ENCODE measurements at regions not wholly inside any gene's neighbourhood (a gene's known extent, or its start where the extent isn't known, plus 50 kb on each side); places are given as distances from the start of the nearest gene placed in this dataset.

- Histone ChIP-seq H3K4me1 (peaks cover 0 to 6% of the 10 kb centered on the region in 2 donors), H3K27ac (peak overlapping the region; percentile 13 to 41), H3K4me3 (no peak overlapping the region), H3K36me3 (no peaks in the 10 kb centered on the region), H3K27me3 (no peaks in the 10 kb centered on the region), H3K9me3 (no peaks in the 10 kb centered on the region)
- no peak for DNase-seq (ENCODE audit: low spot score)
- TF ChIP-seq CTCF (IDR thresholded peaks at IDR 0.05) = no peak
Observed at GRCh38 chr10:106216085-106216484, 948.4 kb downstream of the SORCS1 start.

- H3K27ac ChIP-seq = no peak overlapping the region
- DNase-seq (ENCODE audit: low spot score) = no peak
- H3K27me3 ChIP-seq = no peaks in the 10 kb centered on the region
- no peak overlapping the region for H3K4me3 ChIP-seq
- peaks cover 0 to 6% of the 10 kb centered on the region in 2 donors for H3K4me1 ChIP-seq
- TF ChIP-seq CTCF (IDR thresholded peaks at IDR 0.05) = no peak
- H3K36me3 ChIP-seq = no peaks in the 10 kb centered on the region
- no peaks in the 10 kb centered on the region for H3K9me3 ChIP-seq
Observed at GRCh38 chr10:106214243-106214642, 950.3 kb downstream of the SORCS1 start.

DNA sequence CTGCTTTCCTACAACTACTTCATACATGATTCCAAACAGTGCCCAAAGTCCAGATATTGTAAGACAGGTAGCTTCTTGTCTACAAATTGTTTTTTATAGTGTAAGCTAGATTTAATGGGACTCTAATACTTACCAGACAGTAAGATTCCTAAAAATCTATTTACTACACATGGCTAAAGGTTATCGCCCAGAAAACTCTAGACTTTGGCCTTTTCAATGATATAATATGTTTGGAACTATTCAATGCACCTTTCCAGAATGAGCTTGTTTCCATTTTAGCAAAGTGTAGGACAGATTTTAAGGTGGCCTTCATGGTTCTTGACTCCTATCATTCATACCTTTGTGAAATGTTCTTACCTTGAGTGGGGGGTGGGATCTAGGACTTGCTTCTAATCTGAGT, 951.0 kb downstream of the SORCS1 start:
- Histone ChIP-seq H3K36me3 (no peaks in the 10 kb centered on the region), H3K27ac (no peak overlapping the region), H3K4me1 (peaks cover 0 to 6% of the 10 kb centered on the region in 2 donors), H3K4me3 (no peak overlapping the region), H3K27me3 (no peaks in the 10 kb centered on the region), H3K9me3 (no peaks in the 10 kb centered on the region)
- no peak for DNase-seq (ENCODE audit: low spot score)
- TF ChIP-seq CTCF (IDR thresholded peaks at IDR 0.05) = no peak

- H3K4me3 ChIP-seq = no peak overlapping the region
- TF ChIP-seq CTCF (IDR thresholded peaks at IDR 0.05) = no peak
- H3K27ac ChIP-seq = no peak overlapping the region
Observed at GRCh38 chr10:106198275-106198674, 966.2 kb downstream of the SORCS1 start.

DNA sequence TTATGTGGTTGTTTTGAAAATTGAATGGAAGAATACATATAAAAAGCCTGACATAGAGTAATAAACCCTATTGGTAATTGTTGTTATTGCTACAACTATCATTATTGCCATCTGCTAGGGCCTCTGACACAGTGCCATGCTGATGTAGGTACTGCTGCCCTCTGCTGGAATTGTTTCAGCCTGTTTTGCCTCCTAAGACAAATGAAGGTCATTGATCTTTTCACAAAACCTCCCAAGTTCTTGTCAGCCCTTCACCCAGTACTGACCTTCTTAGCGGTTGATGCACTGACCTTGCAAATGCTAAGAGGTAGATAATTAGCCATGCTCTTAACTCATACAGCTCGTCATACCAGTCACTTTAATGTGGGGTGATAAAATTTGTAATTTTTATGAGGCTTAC, 975.2 kb downstream of the SORCS1 start:
- Histone ChIP-seq H3K4me3 (no peak overlapping the region), H3K27me3 (no peaks in the 10 kb centered on the region), H3K27ac (no peak overlapping the region), H3K4me1 (no peaks in the 10 kb centered on the region), H3K36me3 (no peaks in the 10 kb centered on the region), H3K9me3 (no peaks in the 10 kb centered on the region)
- DNase-seq (ENCODE audit: low spot score) = no peak
- TF ChIP-seq CTCF (IDR thresholded peaks at IDR 0.05) = peak in 1 of 2 donors; percentile 44

More at GRCh38 chr10:106198275-106198674, 966.2 kb downstream of the SORCS1 start:
- no peak for DNase-seq (ENCODE audit: low spot score)
- H3K27me3 ChIP-seq = no peaks in the 10 kb centered on the region
- H3K36me3 ChIP-seq = no peaks in the 10 kb centered on the region
- no peaks in the 10 kb centered on the region for H3K4me1 ChIP-seq
- H3K9me3 ChIP-seq = no peaks in the 10 kb centered on the region

GRCh38 chr10:106185951-106186350, 978.6 kb downstream of the SORCS1 start:
- no peak for DNase-seq (ENCODE audit: low spot score)
- Histone ChIP-seq H3K9me3 (no peaks in the 10 kb centered on the region), H3K4me3 (no peak overlapping the region), H3K36me3 (no peaks in the 10 kb centered on the region), H3K27me3 (no peaks in the 10 kb centered on the region), H3K4me1 (no peaks in the 10 kb centered on the region), H3K27ac (no peak overlapping the region)
- TF ChIP-seq CTCF (IDR thresholded peaks at IDR 0.05) = no peak

All from right atrium auricular region (tissue), 2 donors.